AG10803 (cell line): ENCODE measurements at regions not wholly inside any gene's neighbourhood (a gene's known extent, or its start where the extent isn't known, plus 50 kb on each side); places are given as distances from the start of the nearest gene placed in this dataset.
"Not testable (repeated sequence)": the region's sequence is repeated elsewhere in the genome, so short reads cannot be mapped to it uniquely, and the experiment has no call there.

Source experiments
- DNase-seq: peaks from one replicate; pipeline ENCODE4 v3.0.0; 2010; ENCODE audit warnings: low read depth
- H3K4me3 ChIP-seq: 2 replicates; pipeline ENCODE4 v1.5.1; 2011; ENCODE audit warnings: mild to moderate bottlenecking, low read length, control low read depth
- TF ChIP-seq, protein P1 (sequence below): conservative IDR thresholded peaks from 2 replicates; pipeline ENCODE4 v1.5.1; 2011; ENCODE audit warnings: mild to moderate bottlenecking, low read length, control low read depth, inconsistent platforms

DNA sequence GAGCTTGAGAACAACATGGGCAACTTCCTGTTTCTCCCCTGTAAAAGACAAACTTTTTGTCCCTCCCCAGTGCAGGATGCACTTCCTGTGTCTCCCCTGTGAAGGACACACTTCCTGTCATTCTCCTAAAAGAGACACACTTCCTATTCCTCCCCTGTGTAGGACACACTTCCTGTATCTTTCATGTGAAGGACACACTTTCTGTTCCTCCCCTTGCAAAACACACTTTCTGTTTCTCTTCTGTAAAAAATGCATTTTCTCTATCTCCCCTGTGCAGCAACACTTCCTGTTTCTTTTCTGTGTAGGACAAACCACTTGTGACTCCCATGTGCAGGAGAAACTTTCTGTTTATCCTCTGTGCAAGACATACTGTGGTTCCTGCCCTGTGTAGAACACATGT lies 488.6 kb upstream of the USP9Y start:
- TF ChIP-seq, protein P1, sequence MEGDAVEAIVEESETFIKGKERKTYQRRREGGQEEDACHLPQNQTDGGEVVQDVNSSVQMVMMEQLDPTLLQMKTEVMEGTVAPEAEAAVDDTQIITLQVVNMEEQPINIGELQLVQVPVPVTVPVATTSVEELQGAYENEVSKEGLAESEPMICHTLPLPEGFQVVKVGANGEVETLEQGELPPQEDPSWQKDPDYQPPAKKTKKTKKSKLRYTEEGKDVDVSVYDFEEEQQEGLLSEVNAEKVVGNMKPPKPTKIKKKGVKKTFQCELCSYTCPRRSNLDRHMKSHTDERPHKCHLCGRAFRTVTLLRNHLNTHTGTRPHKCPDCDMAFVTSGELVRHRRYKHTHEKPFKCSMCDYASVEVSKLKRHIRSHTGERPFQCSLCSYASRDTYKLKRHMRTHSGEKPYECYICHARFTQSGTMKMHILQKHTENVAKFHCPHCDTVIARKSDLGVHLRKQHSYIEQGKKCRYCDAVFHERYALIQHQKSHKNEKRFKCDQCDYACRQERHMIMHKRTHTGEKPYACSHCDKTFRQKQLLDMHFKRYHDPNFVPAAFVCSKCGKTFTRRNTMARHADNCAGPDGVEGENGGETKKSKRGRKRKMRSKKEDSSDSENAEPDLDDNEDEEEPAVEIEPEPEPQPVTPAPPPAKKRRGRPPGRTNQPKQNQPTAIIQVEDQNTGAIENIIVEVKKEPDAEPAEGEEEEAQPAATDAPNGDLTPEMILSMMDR = no peak
- DNase-seq = no peak
- H3K4me3 ChIP-seq = no peak overlapping the region

DNA sequence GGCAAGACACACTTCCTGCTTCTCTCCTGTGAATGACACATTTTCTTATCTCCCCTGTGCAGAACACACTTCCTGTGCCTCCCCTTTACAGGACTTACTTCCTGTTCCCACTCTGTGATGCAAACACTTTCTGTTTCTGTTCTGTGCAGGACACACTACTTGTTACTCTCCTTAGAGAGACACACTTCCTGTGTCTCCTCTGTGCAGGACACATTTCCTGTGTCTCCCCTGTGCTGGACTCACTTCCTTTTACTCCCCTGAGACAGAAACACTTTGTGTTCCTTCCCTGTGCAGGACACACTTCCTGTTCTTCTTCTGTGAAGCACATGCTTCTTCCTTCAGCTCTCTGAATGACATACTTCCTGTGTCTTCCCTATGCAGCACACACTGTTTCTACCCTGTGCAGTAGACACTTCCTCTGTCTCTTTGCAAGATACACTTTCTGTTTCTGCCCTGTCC lies 485.4 kb upstream of the USP9Y start:
- TF ChIP-seq, protein P1 = no peak
- H3K4me3 ChIP-seq = no peak overlapping the region
- DNase-seq = no peak

DNA sequence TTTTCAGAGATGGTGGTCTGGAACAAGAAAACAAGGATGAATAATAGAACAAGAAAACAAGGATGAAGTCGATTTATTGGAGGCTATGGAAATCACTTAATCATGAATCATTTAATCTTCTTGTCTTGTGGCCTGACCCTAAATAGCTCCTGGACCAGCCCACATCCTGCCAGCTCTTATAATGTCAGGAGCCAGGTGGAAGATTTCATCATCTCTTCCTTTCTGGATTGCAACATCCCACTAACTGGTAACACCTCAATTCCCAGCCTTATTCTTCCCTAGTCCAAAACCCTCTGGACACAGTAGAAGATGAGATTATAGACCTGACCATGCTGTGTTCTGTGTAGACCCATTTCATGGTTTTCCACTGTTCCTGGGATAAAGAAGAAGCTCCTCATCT lies 470.1 kb upstream of the USP9Y start:
- TF ChIP-seq, protein P1 = no peak
- no peak for DNase-seq
- H3K4me3 ChIP-seq = no peak overlapping the region

DNA sequence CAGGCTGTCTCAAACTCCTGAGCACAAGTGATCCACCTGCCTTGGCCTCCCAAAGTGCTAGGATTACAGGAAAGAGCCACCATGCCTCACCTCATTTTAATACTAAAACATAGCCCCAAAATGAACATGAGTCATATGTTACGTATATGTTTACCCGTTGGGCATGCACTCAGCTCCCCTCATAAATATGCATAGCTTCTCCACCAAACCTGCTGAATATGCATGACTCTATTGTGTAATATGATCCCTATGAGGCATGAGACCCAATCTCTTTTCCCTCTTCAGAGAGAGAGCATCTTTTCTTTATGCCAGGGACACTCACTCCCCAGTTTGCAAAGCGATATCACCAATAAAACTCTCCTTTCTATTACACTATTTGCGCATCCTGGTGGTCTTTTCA lies 464.6 kb upstream of the USP9Y start:
- TF ChIP-seq, protein P1 = no peak

DNA sequence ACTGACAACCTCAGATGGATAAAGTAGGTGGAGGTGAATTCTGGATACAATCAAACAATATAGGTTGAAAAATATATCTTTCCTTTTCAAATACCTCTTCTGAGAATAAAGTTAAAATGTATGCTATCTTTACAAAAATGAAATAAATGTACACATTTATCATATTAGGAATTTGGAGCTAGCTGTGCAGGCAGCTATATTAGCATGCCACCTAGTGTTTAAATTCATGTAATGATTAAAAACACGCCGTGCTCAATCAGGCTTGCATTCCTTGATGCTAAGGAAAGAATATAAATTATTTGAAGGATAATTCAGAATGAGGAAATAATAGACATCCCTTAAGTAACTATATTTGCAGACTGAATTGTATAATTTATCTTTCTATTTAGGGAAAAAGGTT lies 460.7 kb upstream of the USP9Y start:
- H3K4me3 ChIP-seq, DNase-seq: not testable (repeated sequence)

More for the DNA sequence above, 464.6 kb upstream of the USP9Y start:
- no peak for DNase-seq
- no peak overlapping the region for H3K4me3 ChIP-seq

DNA sequence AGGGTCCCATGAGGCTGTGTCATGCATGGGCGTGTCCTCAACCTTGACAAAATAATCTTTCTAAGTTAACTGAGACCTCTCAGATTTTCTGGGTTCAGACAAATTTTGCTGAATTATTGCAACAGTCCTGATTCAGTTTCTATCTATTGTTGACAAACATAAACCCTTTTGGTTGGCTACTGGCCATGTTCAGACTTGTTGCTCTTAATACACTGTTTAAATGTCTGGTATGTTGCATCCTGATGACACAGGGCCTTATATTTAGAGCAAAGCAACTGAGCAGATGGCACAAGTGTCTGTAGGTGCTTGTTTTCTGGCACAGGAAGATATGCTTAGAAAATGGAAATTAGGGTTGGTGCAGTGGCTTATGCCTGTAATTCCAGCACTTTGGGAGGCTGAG lies 456.9 kb upstream of the USP9Y start:
- DNase-seq = no peak
- no peak overlapping the region for H3K4me3 ChIP-seq
- TF ChIP-seq, protein P1 = no peak

DNA sequence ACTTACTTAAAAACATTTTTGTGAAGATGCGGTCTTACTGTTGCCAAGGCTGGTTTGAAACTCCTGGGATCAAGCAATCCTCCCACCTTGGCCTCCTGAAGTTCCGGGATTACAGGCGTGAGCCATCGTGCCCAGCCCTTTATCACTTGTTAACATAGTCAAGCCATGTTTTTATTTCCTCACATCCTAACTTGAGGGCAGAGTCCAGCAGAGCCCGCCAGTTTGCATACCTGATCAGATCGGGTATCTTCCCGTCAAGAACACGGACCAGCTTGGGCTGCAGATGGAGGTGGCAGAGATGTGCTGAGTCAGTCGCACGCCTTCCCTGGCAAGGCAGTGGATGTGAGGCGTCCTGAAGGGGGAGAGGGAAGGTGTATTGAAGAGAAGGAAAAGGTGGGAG lies 447.3 kb upstream of the USP9Y start:
- no peak overlapping the region for H3K4me3 ChIP-seq
- TF ChIP-seq, protein P1 = no peak
- no peak for DNase-seq

DNA sequence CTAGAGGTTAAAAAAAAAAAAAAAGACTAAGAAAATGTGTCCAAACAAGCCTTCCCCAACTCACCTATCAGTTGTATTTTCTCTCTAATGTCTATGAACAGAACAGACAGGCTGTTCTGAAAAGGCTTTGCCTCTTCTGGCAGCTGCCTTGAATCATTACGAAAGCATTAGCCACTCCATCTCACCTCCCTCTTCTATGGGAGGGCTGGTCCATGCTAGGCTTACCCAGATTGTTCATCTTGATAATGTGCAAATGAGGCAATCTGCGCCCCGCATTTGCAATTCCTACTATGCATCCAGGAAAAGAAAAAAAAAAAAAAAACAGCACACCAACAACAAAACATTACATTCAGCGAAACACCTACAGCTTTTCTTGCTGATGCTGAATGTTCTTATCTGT lies 429.9 kb upstream of the USP9Y start:
- TF ChIP-seq, protein P1 = no peak
- H3K4me3 ChIP-seq = no peak overlapping the region
- no peak for DNase-seq
